CD4-positive, CD25-positive, alpha-beta regulatory T cell (primary cell): ENCODE measurements at regions not wholly inside any gene's neighbourhood (a gene's known extent, or its start where the extent isn't known, plus 50 kb on each side); places are given as distances from the start of the nearest gene placed in this dataset.

Experiments
- ATAC-seq, 2 donors: fragments of 150-1000 bp; cut with Tn5 transposase; one replicate each; pipeline ENCODE4 v1.10.0; 2021; ENCODE audit warnings: low read depth in 2 of 2, moderate number of reproducible peaks in 2 of 2, moderate library complexity in 1 of 2
- DNase-seq, 3 donors: peaks; one replicate each; pipeline versions ENCODE4 v3.0.0 to v3.0.0-alpha.2; 2012 to 2022; ENCODE audit warnings: mixed read lengths in 1 of 3
- H3K27ac ChIP-seq: one replicate; pipeline ENCODE4 v1.7.0; 2013; ENCODE audit warnings: mild to moderate bottlenecking, low read length; ENCODE audit not compliant: insufficient read depth, poor library complexity, severe bottlenecking
- H3K27me3 ChIP-seq: one replicate; pipeline ENCODE4 v1.7.0; 2013; ENCODE audit warnings: low read length; ENCODE audit not compliant: control insufficient read depth, insufficient read depth
- H3K36me3 ChIP-seq: one replicate; pipeline ENCODE4 v1.7.0; 2013; ENCODE audit warnings: mild to moderate bottlenecking, low read length, moderate library complexity; ENCODE audit not compliant: control insufficient read depth, insufficient read depth
- H3K4me1 ChIP-seq: 2 replicates; pipeline ENCODE4 v1.7.0; 2013; ENCODE audit warnings: mild to moderate bottlenecking, low read length; ENCODE audit not compliant: insufficient read depth, control insufficient read depth, poor library complexity, severe bottlenecking
- H3K4me3 ChIP-seq: one replicate; pipeline ENCODE4 v1.7.0; 2013; ENCODE audit warnings: low read depth, mild to moderate bottlenecking, low read length, moderate library complexity
- H3K9me3 ChIP-seq, 2 experiments: 1 replicate in 1 of 2; 2 replicates in 1 of 2; pipeline ENCODE4 v1.7.0; 2013; ENCODE audit warnings: low read length in 2 of 2, mild to moderate bottlenecking in 1 of 2, moderate library complexity in 1 of 2; ENCODE audit not compliant: control insufficient read depth in 2 of 2
- H3K27ac Mint-ChIP-seq, 3 donors: one replicate each; pipeline ENCODE4 v1.8.0; 2020 to 2022; ENCODE audit warnings: mild to moderate bottlenecking in 3 of 3, mixed read lengths in 3 of 3, moderate library complexity in 2 of 3
- H3K27me3 Mint-ChIP-seq: one replicate; pipeline ENCODE4 v1.8.0; 2022; ENCODE audit warnings: mild to moderate bottlenecking, mixed read lengths
- H3K36me3 Mint-ChIP-seq: one replicate; pipeline ENCODE4 v1.8.0; 2020; ENCODE audit warnings: mixed read lengths
- H3K4me1 Mint-ChIP-seq, 4 donors: one replicate each; pipeline ENCODE4 v1.8.0; 2020 to 2022; ENCODE audit warnings: mixed read lengths in 4 of 4, mild to moderate bottlenecking in 1 of 4
- H3K4me3 Mint-ChIP-seq, 4 donors: one replicate each; pipeline ENCODE4 v1.8.0; 2020 to 2022; ENCODE audit warnings: mild to moderate bottlenecking in 4 of 4, mixed read lengths in 4 of 4, moderate library complexity in 3 of 4
- H3K9me3 Mint-ChIP-seq, 7 donors: one replicate each; pipeline ENCODE4 v1.8.0; 2020 to 2022; ENCODE audit warnings: mixed read lengths in 7 of 7, mild to moderate bottlenecking in 3 of 7, moderate library complexity in 2 of 7

DNA sequence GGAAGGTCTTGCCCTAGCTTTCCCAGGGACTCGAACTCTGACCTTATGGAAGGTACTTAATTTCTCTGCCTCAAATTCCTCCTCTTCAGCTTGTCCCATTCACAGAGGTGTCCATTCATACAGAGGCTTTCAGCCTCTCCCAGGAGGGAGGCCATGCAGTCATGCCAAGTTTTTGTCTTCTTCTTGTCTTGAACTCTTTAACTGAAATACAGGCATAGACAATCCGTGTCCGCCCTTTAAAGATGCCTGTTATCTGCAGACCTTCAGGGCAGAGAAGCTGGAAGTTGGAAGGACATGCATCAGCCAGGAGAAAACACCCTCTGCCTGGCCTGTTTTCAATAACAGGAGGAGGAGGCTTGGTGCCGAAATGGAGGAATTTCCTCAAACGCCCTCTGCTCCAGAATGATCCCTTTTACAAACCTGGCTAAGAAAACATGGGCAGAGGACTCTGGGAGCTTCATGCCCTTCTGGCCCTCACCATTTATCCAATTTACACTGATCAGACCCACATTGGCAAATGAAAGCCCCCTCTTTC, 308.3 kb downstream of the MYCN start:
- Mint-ChIP-seq H3K4me1 (no peaks in the 10 kb centered on the region), H3K9me3 (no peaks in the 10 kb centered on the region), H3K27ac (no peak overlapping the region), H3K36me3 (no peaks in the 10 kb centered on the region), H3K27me3 (peaks cover 8% of the 10 kb centered on the region), H3K4me3 (no peak overlapping the region)
- no peak for ATAC-seq
- no peak overlapping the region for H3K27ac ChIP-seq
- no peak overlapping the region for H3K4me3 ChIP-seq
- H3K27me3 ChIP-seq: no peaks in the 10 kb centered on the region
- H3K9me3 ChIP-seq: no peaks in the 10 kb centered on the region
- no peak for DNase-seq
- no peaks in the 10 kb centered on the region for H3K4me1 ChIP-seq
- no peaks in the 10 kb centered on the region for H3K36me3 ChIP-seq

GRCh38 chr2:16247326-16248122, 307.2 kb downstream of the MYCN start:
- ATAC-seq: no peak
- Histone ChIP-seq H3K9me3 (no peaks in the 10 kb centered on the region), H3K27ac (no peak overlapping the region), H3K36me3 (no peaks in the 10 kb centered on the region), H3K27me3 (no peaks in the 10 kb centered on the region), H3K4me3 (no peak overlapping the region), H3K4me1 (no peaks in the 10 kb centered on the region)
- no peak overlapping the region for H3K4me3 Mint-ChIP-seq
- no peak overlapping the region for H3K27ac Mint-ChIP-seq
- peaks cover 0 to 1% (median 0%) of the 10 kb centered on the region in 7 donors for H3K9me3 Mint-ChIP-seq
- DNase-seq: no peak
- H3K27me3 Mint-ChIP-seq: peaks cover 4% of the 10 kb centered on the region
- H3K4me1 Mint-ChIP-seq: no peaks in the 10 kb centered on the region
- H3K36me3 Mint-ChIP-seq: no peaks in the 10 kb centered on the region

- Histone ChIP-seq H3K27ac (no peak overlapping the region), H3K36me3 (no peaks in the 10 kb centered on the region), H3K4me1 (no peaks in the 10 kb centered on the region), H3K4me3 (no peak overlapping the region), H3K27me3 (no peaks in the 10 kb centered on the region), H3K9me3 (no peaks in the 10 kb centered on the region)
- Mint-ChIP-seq H3K4me3 (no peak overlapping the region), H3K9me3 (peaks cover 0 to 1% (median 0%) of the 10 kb centered on the region in 7 donors), H3K27ac (no peak overlapping the region), H3K36me3 (no peaks in the 10 kb centered on the region), H3K4me1 (no peaks in the 10 kb centered on the region), H3K27me3 (peaks cover 4% of the 10 kb centered on the region)
- ATAC-seq: no peak
- DNase-seq: no peak
Observed at GRCh38 chr2:16246911-16247310, 306.6 kb downstream of the MYCN start.

DNA sequence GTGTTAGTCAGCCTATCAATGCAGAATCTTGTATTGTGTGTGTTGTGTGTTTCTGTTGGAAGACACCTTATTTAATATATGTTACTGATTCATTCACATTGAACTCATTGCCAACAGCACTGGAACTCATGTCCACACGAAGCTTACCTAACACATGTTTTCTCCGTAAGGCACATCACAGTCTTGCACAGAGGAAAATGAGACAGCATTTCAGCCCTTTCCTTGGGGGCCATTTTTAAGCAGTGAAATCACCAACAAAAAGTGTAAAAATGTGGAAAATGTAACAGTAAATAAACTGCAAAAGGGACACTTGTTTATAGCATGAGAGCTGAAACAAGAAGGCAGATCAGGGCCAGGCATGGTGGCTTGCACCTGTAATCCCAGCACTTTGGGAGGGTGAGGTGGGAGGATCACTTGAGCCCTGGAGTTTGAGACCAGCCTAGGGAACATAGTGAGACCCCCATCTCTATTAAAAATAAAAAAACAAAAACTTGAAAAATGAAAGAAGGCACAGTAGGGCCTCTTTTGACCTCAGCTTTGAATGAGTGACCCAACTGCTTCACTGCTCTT, 306.0 kb downstream of the MYCN start:
- Histone ChIP-seq H3K36me3 (no peaks in the 10 kb centered on the region), H3K9me3 (no peaks in the 10 kb centered on the region), H3K27ac (no peak overlapping the region), H3K27me3 (no peaks in the 10 kb centered on the region), H3K4me3 (no peak overlapping the region), H3K4me1 (no peaks in the 10 kb centered on the region)
- Mint-ChIP-seq H3K4me3 (no peak overlapping the region), H3K4me1 (no peaks in the 10 kb centered on the region), H3K27ac (no peak overlapping the region), H3K27me3 (peaks cover 4% of the 10 kb centered on the region), H3K36me3 (no peaks in the 10 kb centered on the region), H3K9me3 (peaks cover 0 to 1% (median 0%) of the 10 kb centered on the region in 7 donors)
- ATAC-seq (no peak), DNase-seq (no peak)

- Mint-ChIP-seq H3K36me3 (no peaks in the 10 kb centered on the region), H3K4me3 (no peak overlapping the region), H3K27ac (no peak overlapping the region), H3K4me1 (no peaks in the 10 kb centered on the region), H3K27me3 (peaks cover 4% of the 10 kb centered on the region), H3K9me3 (peaks cover 0 to 1% (median 0%) of the 10 kb centered on the region in 7 donors)
- H3K36me3 ChIP-seq: no peaks in the 10 kb centered on the region
- H3K9me3 ChIP-seq: no peaks in the 10 kb centered on the region
- no peak overlapping the region for H3K27ac ChIP-seq
- DNase-seq: no peak
- no peaks in the 10 kb centered on the region for H3K4me1 ChIP-seq
- ATAC-seq: no peak
- no peaks in the 10 kb centered on the region for H3K27me3 ChIP-seq
- no peak overlapping the region for H3K4me3 ChIP-seq
Observed at GRCh38 chr2:16245481-16246054, 305.2 kb downstream of the MYCN start.

GRCh38 chr2:16244966-16245320, 304.6 kb downstream of the MYCN start:
- Mint-ChIP-seq H3K9me3 (peaks cover 0 to 1% (median 0%) of the 10 kb centered on the region in 7 donors), H3K27me3 (peaks cover 4% of the 10 kb centered on the region), H3K4me3 (no peak overlapping the region), H3K4me1 (no peaks in the 10 kb centered on the region), H3K27ac (no peak overlapping the region), H3K36me3 (no peaks in the 10 kb centered on the region)
- H3K9me3 ChIP-seq: no peaks in the 10 kb centered on the region
- no peaks in the 10 kb centered on the region for H3K27me3 ChIP-seq
- no peak overlapping the region for H3K4me3 ChIP-seq
- no peak for DNase-seq
- no peaks in the 10 kb centered on the region for H3K4me1 ChIP-seq
- ATAC-seq: no peak
- H3K36me3 ChIP-seq: no peaks in the 10 kb centered on the region
- H3K27ac ChIP-seq: no peak overlapping the region

- H3K36me3 Mint-ChIP-seq: no peaks in the 10 kb centered on the region
- ATAC-seq: no peak
- no peak overlapping the region for H3K4me3 Mint-ChIP-seq
Observed at GRCh38 chr2:16244153-16244965, 304.0 kb downstream of the MYCN start.

More at GRCh38 chr2:16244153-16244965, 304.0 kb downstream of the MYCN start:
- no peak overlapping the region for H3K4me3 ChIP-seq
- peaks cover 0 to 1% (median 0%) of the 10 kb centered on the region in 7 donors for H3K9me3 Mint-ChIP-seq
- no peak overlapping the region for H3K27ac Mint-ChIP-seq
- no peaks in the 10 kb centered on the region for H3K9me3 ChIP-seq
- H3K4me1 Mint-ChIP-seq: no peaks in the 10 kb centered on the region
- H3K4me1 ChIP-seq: no peaks in the 10 kb centered on the region
- H3K27me3 ChIP-seq: no peaks in the 10 kb centered on the region
- no peak for DNase-seq
- no peaks in the 10 kb centered on the region for H3K36me3 ChIP-seq
- H3K27ac ChIP-seq: no peak overlapping the region
- H3K27me3 Mint-ChIP-seq: peaks cover 4% of the 10 kb centered on the region
